Activated CD4-positive, alpha-beta T cell treated with anti-CD3 and anti-CD28 coated beads, Interleukin-2, amount 10 ng/mL, durations not matched to agents 7 days and 5 days (primary cell): ENCODE measurements at regions not wholly inside any gene's neighbourhood (a gene's known extent, or its start where the extent isn't known, plus 50 kb on each side); places are given as distances from the start of the nearest gene placed in this dataset.
"Not testable (repeated sequence)": the region's sequence is repeated elsewhere in the genome, so short reads cannot be mapped to it uniquely, and the experiment has no call there.

Experiments used
- CTCF ChIA-PET: fragments of 350-600 bp; sonication (Branson Sonifier 250); formaldehyde crosslinking; loops from one replicate; lab custom pipeline; 2021; ENCODE audit warnings: antibody characterized with exemption; lab: Charles Lee
- POLR2A ChIA-PET: fragments of 350-600 bp; sonication (Branson Sonifier 250); formaldehyde crosslinking; loops from one replicate; lab custom pipeline; 2021; ENCODE audit warnings: antibody characterized with exemption; lab: Charles Lee
- DNase-seq: peaks from one replicate; pipeline ENCODE4 v3.0.0-alpha.2; 2020
- H3K27ac Mint-ChIP-seq: one replicate; pipeline ENCODE4 v1.8.0; 2021; ENCODE audit warnings: mild to moderate bottlenecking, moderate library complexity, mixed read lengths
- H3K27me3 Mint-ChIP-seq: one replicate; pipeline ENCODE4 v1.8.0; 2021; ENCODE audit warnings: mixed read lengths
- H3K36me3 Mint-ChIP-seq: one replicate; pipeline ENCODE4 v1.8.0; 2021; ENCODE audit warnings: low read depth, mixed read lengths
- H3K4me1 Mint-ChIP-seq: one replicate; pipeline ENCODE4 v1.8.0; 2021; ENCODE audit warnings: mixed read lengths
- H3K4me3 Mint-ChIP-seq: one replicate; pipeline ENCODE4 v1.8.0; 2021; ENCODE audit warnings: mild to moderate bottlenecking, moderate library complexity, mixed read lengths
- H3K9me3 Mint-ChIP-seq: one replicate; pipeline ENCODE4 v1.8.0; 2021; ENCODE audit warnings: mixed read lengths

GRCh38 chr6:14521141-14521540, 403.6 kb downstream of the CD83 start:
- peaks cover 8% of the 10 kb centered on the region for H3K9me3 Mint-ChIP-seq
- H3K4me1 Mint-ChIP-seq: peaks cover 2% of the 10 kb centered on the region
- no peak overlapping the region for H3K27ac Mint-ChIP-seq
- no peaks in the 10 kb centered on the region for H3K27me3 Mint-ChIP-seq
- H3K4me3 Mint-ChIP-seq: no peak overlapping the region
- ChIA-PET POLR2A (no interaction called here), CTCF (no interaction called here)
- DNase-seq: no peak
- H3K36me3 Mint-ChIP-seq: peaks cover under 1% of the 10 kb centered on the region

- H3K27me3 Mint-ChIP-seq, DNase-seq, H3K4me3 Mint-ChIP-seq, CTCF ChIA-PET, H3K4me1 Mint-ChIP-seq, H3K27ac Mint-ChIP-seq, H3K9me3 Mint-ChIP-seq, H3K36me3 Mint-ChIP-seq, POLR2A ChIA-PET: not testable (repeated sequence)
Measured at GRCh38 chr6:14521861-14522260, 404.3 kb downstream of the CD83 start.

- Mint-ChIP-seq H3K27me3 (no peaks in the 10 kb centered on the region), H3K27ac (no peak overlapping the region), H3K4me3 (no peak overlapping the region), H3K4me1 (peaks cover 2% of the 10 kb centered on the region), H3K36me3 (peaks cover 5% of the 10 kb centered on the region), H3K9me3 (peaks cover 21% of the 10 kb centered on the region)
- ChIA-PET CTCF (no interaction called here), POLR2A (no interaction called here)
- no peak for DNase-seq
Measured at GRCh38 chr6:14524319-14524718, 406.7 kb downstream of the CD83 start.

GRCh38 chr6:14530385-14530784, 412.8 kb downstream of the CD83 start:
- peaks cover 2% of the 10 kb centered on the region for H3K4me1 Mint-ChIP-seq
- no peak overlapping the region for H3K4me3 Mint-ChIP-seq
- H3K9me3 Mint-ChIP-seq: peaks cover 15% of the 10 kb centered on the region
- no peak for DNase-seq
- no peaks in the 10 kb centered on the region for H3K27me3 Mint-ChIP-seq
- no peak overlapping the region for H3K27ac Mint-ChIP-seq
- H3K36me3 Mint-ChIP-seq: peaks cover 5% of the 10 kb centered on the region
- CTCF ChIA-PET: interaction anchor here (1.1 to 2.3 kb wide), 3 partner anchors 13 to 376 kb away, joined by 3 to 6 read pairs (median 4); no protein-coding TSS in a partner anchor
- POLR2A ChIA-PET: interaction anchor here (0.6 kb wide), 1 partner anchor 147 kb away, joined by 3 read pairs; no protein-coding TSS in a partner anchor

GRCh38 chr6:14533446-14533845, 415.9 kb downstream of the CD83 start:
- no peak overlapping the region for H3K4me3 Mint-ChIP-seq
- peaks cover 9% of the 10 kb centered on the region for H3K9me3 Mint-ChIP-seq
- ChIA-PET POLR2A (no interaction called here), CTCF (no interaction called here)
- H3K4me1 Mint-ChIP-seq: no peaks in the 10 kb centered on the region
- no peak for DNase-seq
- H3K27me3 Mint-ChIP-seq: no peaks in the 10 kb centered on the region
- H3K27ac Mint-ChIP-seq: no peak overlapping the region
- H3K36me3 Mint-ChIP-seq: peaks cover 2% of the 10 kb centered on the region

GRCh38 chr6:14537030-14537429, 419.5 kb downstream of the CD83 start:
- Mint-ChIP-seq H3K27me3 (no peaks in the 10 kb centered on the region), H3K36me3 (peaks cover 2% of the 10 kb centered on the region), H3K9me3 (peaks cover 3% of the 10 kb centered on the region), H3K4me3 (no peak overlapping the region), H3K27ac (no peak overlapping the region), H3K4me1 (peaks cover 10% of the 10 kb centered on the region)
- ChIA-PET CTCF (interaction anchor here (1.0 to 1.6 kb wide), 4 partner anchors 8 to 51 kb away, joined by 3 to 4 read pairs (median 3); no protein-coding TSS in a partner anchor), POLR2A (no interaction called here)
- DNase-seq: no peak

GRCh38 chr6:14540276-14540675, 422.7 kb downstream of the CD83 start:
- H3K36me3 Mint-ChIP-seq: peaks cover 2% of the 10 kb centered on the region
- POLR2A ChIA-PET: no interaction called here
- H3K4me3 Mint-ChIP-seq: no peak overlapping the region
- peaks cover 3% of the 10 kb centered on the region for H3K9me3 Mint-ChIP-seq
- no peak overlapping the region for H3K27ac Mint-ChIP-seq
- CTCF ChIA-PET: no interaction called here
- no peak for DNase-seq
- H3K4me1 Mint-ChIP-seq: peaks cover 22% of the 10 kb centered on the region
- H3K27me3 Mint-ChIP-seq: no peaks in the 10 kb centered on the region

- Mint-ChIP-seq H3K27me3 (no peaks in the 10 kb centered on the region), H3K4me1 (peaks cover 22% of the 10 kb centered on the region), H3K4me3 (no peak overlapping the region), H3K36me3 (peaks cover 2% of the 10 kb centered on the region), H3K9me3 (peaks cover 3% of the 10 kb centered on the region), H3K27ac (no peak overlapping the region)
- ChIA-PET POLR2A (no interaction called here), CTCF (no interaction called here)
- no peak for DNase-seq
Measured at GRCh38 chr6:14540810-14541540, 423.4 kb downstream of the CD83 start.

GRCh38 chr6:14542670-14543366, 425.2 kb downstream of the CD83 start:
- ChIA-PET POLR2A (interaction anchor here (0.7 kb wide), 1 partner anchor 49 kb away, joined by 3 read pairs; no protein-coding TSS in a partner anchor), CTCF (interaction anchor here (0.6 to 1.6 kb wide), 2 partner anchors 12 to 309 kb away, joined by 3 to 6 read pairs; no protein-coding TSS in a partner anchor)

GRCh38 chr6:14543971-14544585, 426.5 kb downstream of the CD83 start:
- peaks cover 22% of the 10 kb centered on the region for H3K4me1 Mint-ChIP-seq
- ChIA-PET POLR2A (no interaction called here), CTCF (interaction anchor here (0.5 to 1.6 kb wide), 2 partner anchors 13 to 348 kb away, joined by 3 to 6 read pairs; no protein-coding TSS in a partner anchor)
- no peak overlapping the region for H3K4me3 Mint-ChIP-seq
- H3K9me3 Mint-ChIP-seq: no peaks in the 10 kb centered on the region
- no peak overlapping the region for H3K27ac Mint-ChIP-seq
- H3K27me3 Mint-ChIP-seq: no peaks in the 10 kb centered on the region
- no peak for DNase-seq
- no peaks in the 10 kb centered on the region for H3K36me3 Mint-ChIP-seq

More at GRCh38 chr6:14542670-14543366, 425.2 kb downstream of the CD83 start:
- no peaks in the 10 kb centered on the region for H3K27me3 Mint-ChIP-seq
- no peak overlapping the region for H3K27ac Mint-ChIP-seq
- peaks cover 22% of the 10 kb centered on the region for H3K4me1 Mint-ChIP-seq
- no peaks in the 10 kb centered on the region for H3K9me3 Mint-ChIP-seq
- no peak for DNase-seq
- no peaks in the 10 kb centered on the region for H3K36me3 Mint-ChIP-seq
- no peak overlapping the region for H3K4me3 Mint-ChIP-seq

- Mint-ChIP-seq H3K27ac (no peak overlapping the region), H3K4me3 (no peak overlapping the region), H3K36me3 (no peaks in the 10 kb centered on the region), H3K4me1 (peaks cover 22% of the 10 kb centered on the region), H3K9me3 (no peaks in the 10 kb centered on the region), H3K27me3 (no peaks in the 10 kb centered on the region)
- no peak for DNase-seq
- ChIA-PET CTCF (interaction anchor here (0.5 to 1.7 kb wide), 2 partner anchors 9 to 349 kb away, joined by 3 to 4 read pairs; no protein-coding TSS in a partner anchor), POLR2A (no interaction called here)
Measured at GRCh38 chr6:14544666-14545065, 427.1 kb downstream of the CD83 start.

GRCh38 chr6:14545496-14545895, 427.9 kb downstream of the CD83 start:
- H3K36me3 Mint-ChIP-seq: no peaks in the 10 kb centered on the region
- no peak overlapping the region for H3K4me3 Mint-ChIP-seq
- ChIA-PET POLR2A (no interaction called here), CTCF (interaction anchor here (1.1 to 1.7 kb wide), 2 partner anchors 9 to 77 kb away, joined by 3 to 4 read pairs; no protein-coding TSS in a partner anchor)
- H3K27ac Mint-ChIP-seq: no peak overlapping the region
- no peak for DNase-seq
- no peaks in the 10 kb centered on the region for H3K27me3 Mint-ChIP-seq
- H3K4me1 Mint-ChIP-seq: peaks cover 22% of the 10 kb centered on the region
- no peaks in the 10 kb centered on the region for H3K9me3 Mint-ChIP-seq
